HEK293 (cell line): ENCODE measurements at regions not wholly inside any gene's neighbourhood (a gene's known extent, or its start where the extent isn't known, plus 50 kb on each side); places are given as distances from the start of the nearest gene placed in this dataset.

Experiments
- BCL11A ChIP-seq: fragments of 450-650 bp; formaldehyde crosslinking; IDR thresholded peaks from 2 replicates; pipeline ENCODE4 v1.5.1; 2016; ENCODE audit warnings: low read depth, missing biosample characterization, missing genetic modification characterization
- MZF1 ChIP-seq: fragments of 450-650 bp; formaldehyde crosslinking; IDR thresholded peaks from 2 replicates; pipeline ENCODE4 v1.5.1; 2017; ENCODE audit warnings: missing biosample characterization, missing genetic modification characterization, borderline replicate concordance
- SCRT2 ChIP-seq: fragments of 450-650 bp; formaldehyde crosslinking; IDR thresholded peaks from 2 replicates; pipeline ENCODE4 v1.5.1; 2016; ENCODE audit warnings: missing biosample characterization, missing genetic modification characterization
- SP3 ChIP-seq: fragments of 450-650 bp; formaldehyde crosslinking; IDR thresholded peaks from 2 replicates; pipeline ENCODE4 v1.5.1; 2016; ENCODE audit warnings: missing biosample characterization, missing genetic modification characterization
- ZNF23 ChIP-seq: fragments of 450-650 bp; formaldehyde crosslinking; IDR thresholded peaks from 2 replicates; pipeline ENCODE4 v1.5.1; 2016; ENCODE audit warnings: missing biosample characterization, missing genetic modification characterization, borderline replicate concordance
- ZNF302 ChIP-seq: fragments of 450-650 bp; formaldehyde crosslinking; IDR thresholded peaks from 2 replicates; pipeline ENCODE4 v1.5.1; 2016; ENCODE audit warnings: missing biosample characterization, missing genetic modification characterization, low read depth
- ZNF416 ChIP-seq: fragments of 450-650 bp; formaldehyde crosslinking; IDR thresholded peaks from 2 replicates; pipeline ENCODE4 v1.5.1; 2016; ENCODE audit warnings: missing biosample characterization, missing genetic modification characterization
- TF ChIP-seq, protein P1 (sequence below): fragments of 450-650 bp; formaldehyde crosslinking; IDR thresholded peaks from 2 replicates; pipeline ENCODE4 v1.5.1; 2016; ENCODE audit warnings: missing biosample characterization, missing genetic modification characterization
- TF ChIP-seq, protein P2 (sequence below): fragments of 450-650 bp; formaldehyde crosslinking; IDR thresholded peaks from 2 replicates; pipeline ENCODE4 v1.5.1; 2016; ENCODE audit warnings: missing biosample characterization, missing genetic modification characterization
- TF ChIP-seq, protein P3 (sequence below): fragments of 450-650 bp; formaldehyde crosslinking; IDR thresholded peaks from 2 replicates; pipeline ENCODE4 v1.5.1; 2016; ENCODE audit warnings: missing biosample characterization, missing genetic modification characterization, low read depth

GRCh38 chr22:22120160-22120559 is 124.4 kb upstream of the VPREB1 start:
- TF ChIP-seq ZNF302 (tag by site-specific recombination), result no peak
- TF ChIP-seq, protein P1, sequence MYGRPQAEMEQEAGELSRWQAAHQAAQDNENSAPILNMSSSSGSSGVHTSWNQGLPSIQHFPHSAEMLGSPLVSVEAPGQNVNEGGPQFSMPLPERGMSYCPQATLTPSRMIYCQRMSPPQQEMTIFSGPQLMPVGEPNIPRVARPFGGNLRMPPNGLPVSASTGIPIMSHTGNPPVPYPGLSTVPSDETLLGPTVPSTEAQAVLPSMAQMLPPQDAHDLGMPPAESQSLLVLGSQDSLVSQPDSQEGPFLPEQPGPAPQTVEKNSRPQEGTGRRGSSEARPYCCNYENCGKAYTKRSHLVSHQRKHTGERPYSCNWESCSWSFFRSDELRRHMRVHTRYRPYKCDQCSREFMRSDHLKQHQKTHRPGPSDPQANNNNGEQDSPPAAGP (tag by site-specific recombination), result no peak
- TF ChIP-seq, protein P2, sequence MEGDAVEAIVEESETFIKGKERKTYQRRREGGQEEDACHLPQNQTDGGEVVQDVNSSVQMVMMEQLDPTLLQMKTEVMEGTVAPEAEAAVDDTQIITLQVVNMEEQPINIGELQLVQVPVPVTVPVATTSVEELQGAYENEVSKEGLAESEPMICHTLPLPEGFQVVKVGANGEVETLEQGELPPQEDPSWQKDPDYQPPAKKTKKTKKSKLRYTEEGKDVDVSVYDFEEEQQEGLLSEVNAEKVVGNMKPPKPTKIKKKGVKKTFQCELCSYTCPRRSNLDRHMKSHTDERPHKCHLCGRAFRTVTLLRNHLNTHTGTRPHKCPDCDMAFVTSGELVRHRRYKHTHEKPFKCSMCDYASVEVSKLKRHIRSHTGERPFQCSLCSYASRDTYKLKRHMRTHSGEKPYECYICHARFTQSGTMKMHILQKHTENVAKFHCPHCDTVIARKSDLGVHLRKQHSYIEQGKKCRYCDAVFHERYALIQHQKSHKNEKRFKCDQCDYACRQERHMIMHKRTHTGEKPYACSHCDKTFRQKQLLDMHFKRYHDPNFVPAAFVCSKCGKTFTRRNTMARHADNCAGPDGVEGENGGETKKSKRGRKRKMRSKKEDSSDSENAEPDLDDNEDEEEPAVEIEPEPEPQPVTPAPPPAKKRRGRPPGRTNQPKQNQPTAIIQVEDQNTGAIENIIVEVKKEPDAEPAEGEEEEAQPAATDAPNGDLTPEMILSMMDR (tag by site-specific recombination), result no peak
- no peak for TF ChIP-seq SP3 (tag by site-specific recombination)
- no peak for TF ChIP-seq ZNF23 (tag by site-specific recombination)
- TF ChIP-seq ZNF416 (tag by site-specific recombination), result no peak
- TF ChIP-seq, protein P3, sequence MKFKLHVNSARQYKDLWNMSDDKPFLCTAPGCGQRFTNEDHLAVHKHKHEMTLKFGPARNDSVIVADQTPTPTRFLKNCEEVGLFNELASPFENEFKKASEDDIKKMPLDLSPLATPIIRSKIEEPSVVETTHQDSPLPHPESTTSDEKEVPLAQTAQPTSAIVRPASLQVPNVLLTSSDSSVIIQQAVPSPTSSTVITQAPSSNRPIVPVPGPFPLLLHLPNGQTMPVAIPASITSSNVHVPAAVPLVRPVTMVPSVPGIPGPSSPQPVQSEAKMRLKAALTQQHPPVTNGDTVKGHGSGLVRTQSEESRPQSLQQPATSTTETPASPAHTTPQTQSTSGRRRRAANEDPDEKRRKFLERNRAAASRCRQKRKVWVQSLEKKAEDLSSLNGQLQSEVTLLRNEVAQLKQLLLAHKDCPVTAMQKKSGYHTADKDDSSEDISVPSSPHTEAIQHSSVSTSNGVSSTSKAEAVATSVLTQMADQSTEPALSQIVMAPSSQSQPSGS (tag by site-specific recombination), result no peak
- no peak for TF ChIP-seq SCRT2 (tag by site-specific recombination)
- TF ChIP-seq BCL11A, result no peak
- TF ChIP-seq MZF1 (tag by site-specific recombination), result no peak
